Esophagus squamous epithelium (tissue), 5 donors: ENCODE measurements at regions not wholly inside any gene's neighbourhood (a gene's known extent, or its start where the extent isn't known, plus 50 kb on each side); places are given as distances from the start of the nearest gene placed in this dataset.

Experiments
- DNase-seq: peaks from one replicate; lab custom pipeline; 2025; lab: John Stamatoyannopoulos, UW
- H3K27ac ChIP-seq, 4 donors: fragments of 200-600 bp; sonication (generic); one replicate each; pipeline ENCODE4 v1.5.1; 2016 to 2019; ENCODE audit warnings: mild to moderate bottlenecking in 1 of 4
- H3K27me3 ChIP-seq, 4 donors: fragments of 200-600 bp; sonication (generic); 1 replicate in 3 of 4; 2 replicates in 1 of 4; pipeline versions ENCODE4 v1.5.1 to v1.6.0; 2017 to 2021; ENCODE audit warnings: antibody characterized with exemption in 1 of 4
- H3K36me3 ChIP-seq, 3 donors: fragments of 200-600 bp; sonication (generic); one replicate each; pipeline ENCODE4 v1.5.1; 2016 to 2019
- H3K4me1 ChIP-seq, 3 donors: fragments of 200-600 bp; sonication (generic); one replicate each; pipeline ENCODE4 v1.5.1; 2017 to 2019
- H3K4me3 ChIP-seq, 4 donors: fragments of 200-600 bp; sonication (generic); 1 replicate in 3 of 4; 2 replicates in 1 of 4; pipeline ENCODE4 v1.5.1; 2016 to 2019; ENCODE audit warnings: mild to moderate bottlenecking in 2 of 4, moderate library complexity in 1 of 4
- H3K9me3 ChIP-seq, 3 donors: fragments of 200-600 bp; sonication (generic); one replicate each; pipeline ENCODE4 v1.5.1; 2016 to 2019
- POLR2A ChIP-seq, 4 donors: fragments of 450-650 bp; IDR thresholded peaks; one replicate each; pipeline ENCODE4 v1.6.1; 2017; ENCODE audit warnings: antibody characterized with exemption in 4 of 4, mild to moderate bottlenecking in 4 of 4, moderate library complexity in 3 of 4
- WGBS, 2 donors: methylation state at CpG; one replicate each; pipeline ENCODE4 v1.1.5; 2018; 5-methylcytosine and 5-hydroxymethylcytosine counted together
- intact Hi-C: fragments of 100-400 bp; cut with DNase I; formaldehyde crosslinking; loops from one replicate; pipeline ENCODE4 v1.15.0; 2022
- TF ChIP-seq, protein P1 (sequence below), 6 experiments: fragments of 450-650 bp in 4 of 6; fragments of 200-600 bp in 2 of 6; sonication (generic) in 2 of 6; IDR thresholded peaks; one replicate each; pipeline ENCODE4 v1.5.1; 2016 to 2019; ENCODE audit warnings: antibody characterized with exemption in 6 of 6, mild to moderate bottlenecking in 4 of 6, moderate library complexity in 4 of 6
- donor health status: DM: yes; HTN: yes; CAD: no.

GRCh38 chr3:23735062-23735461 lies 70.7 kb upstream of the UBE2E1 start:
- intact Hi-C loops: no loop called here
- Histone ChIP-seq H3K9me3 (no peaks in the 10 kb centered on the region), H3K27me3 (no peaks in the 10 kb centered on the region), H3K27ac (peak overlapping the region in 1 of 4 donors; percentile 2), H3K4me1 (peaks cover 0 to 43% (median 7%) of the 10 kb centered on the region in 3 donors), H3K4me3 (no peak overlapping the region), H3K36me3 (no peaks in the 10 kb centered on the region)
- no peak for DNase-seq
- 54% methylated on average over 3 of the region's 3 CpGs for WGBS, 2 donors
- TF ChIP-seq, protein P1, sequence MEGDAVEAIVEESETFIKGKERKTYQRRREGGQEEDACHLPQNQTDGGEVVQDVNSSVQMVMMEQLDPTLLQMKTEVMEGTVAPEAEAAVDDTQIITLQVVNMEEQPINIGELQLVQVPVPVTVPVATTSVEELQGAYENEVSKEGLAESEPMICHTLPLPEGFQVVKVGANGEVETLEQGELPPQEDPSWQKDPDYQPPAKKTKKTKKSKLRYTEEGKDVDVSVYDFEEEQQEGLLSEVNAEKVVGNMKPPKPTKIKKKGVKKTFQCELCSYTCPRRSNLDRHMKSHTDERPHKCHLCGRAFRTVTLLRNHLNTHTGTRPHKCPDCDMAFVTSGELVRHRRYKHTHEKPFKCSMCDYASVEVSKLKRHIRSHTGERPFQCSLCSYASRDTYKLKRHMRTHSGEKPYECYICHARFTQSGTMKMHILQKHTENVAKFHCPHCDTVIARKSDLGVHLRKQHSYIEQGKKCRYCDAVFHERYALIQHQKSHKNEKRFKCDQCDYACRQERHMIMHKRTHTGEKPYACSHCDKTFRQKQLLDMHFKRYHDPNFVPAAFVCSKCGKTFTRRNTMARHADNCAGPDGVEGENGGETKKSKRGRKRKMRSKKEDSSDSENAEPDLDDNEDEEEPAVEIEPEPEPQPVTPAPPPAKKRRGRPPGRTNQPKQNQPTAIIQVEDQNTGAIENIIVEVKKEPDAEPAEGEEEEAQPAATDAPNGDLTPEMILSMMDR (IDR thresholded peaks at IDR 0.05): no peak
- TF ChIP-seq POLR2A (IDR thresholded peaks at IDR 0.05): no peak

DNA sequence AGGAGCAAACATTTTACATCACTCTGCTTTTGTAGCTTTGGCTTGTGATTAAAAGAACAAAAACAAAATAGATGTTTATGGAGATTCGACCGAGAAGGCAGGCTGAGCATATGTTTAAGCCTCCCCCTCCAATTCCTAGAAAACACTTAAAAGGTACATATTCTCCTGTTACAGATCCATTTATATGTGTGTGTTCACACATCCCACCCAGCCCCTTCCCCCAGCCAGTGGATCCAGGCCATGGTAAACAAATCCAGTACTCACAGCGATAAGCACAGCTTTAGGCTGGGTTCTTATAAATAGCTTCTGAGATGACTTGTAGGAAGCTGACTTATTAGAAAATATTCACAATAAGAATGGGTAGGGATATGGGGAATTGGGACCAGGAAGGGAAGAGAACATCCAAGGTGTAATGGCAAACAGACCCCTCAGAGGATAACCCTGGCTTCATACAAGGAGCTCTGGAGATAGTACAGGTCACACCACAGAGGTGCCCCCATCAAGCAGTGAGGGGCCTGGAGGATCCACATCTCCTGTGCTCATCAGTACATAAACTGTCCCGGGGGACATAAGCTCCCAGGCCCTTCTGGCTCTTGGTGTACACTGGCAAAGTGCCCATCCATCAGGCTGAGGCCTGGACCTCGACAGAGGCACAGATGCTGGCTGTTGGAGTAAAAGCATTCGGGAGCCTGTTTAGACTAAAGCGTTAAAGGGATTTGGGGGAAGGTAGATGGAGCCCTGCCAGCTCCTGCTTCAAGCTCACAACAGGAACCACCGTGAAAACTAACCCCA lies 70.0 kb upstream of the UBE2E1 start:
- Histone ChIP-seq H3K4me3 (no peak overlapping the region), H3K4me1 (peaks cover 0 to 49% (median 13%) of the 10 kb centered on the region in 3 donors), H3K27me3 (no peaks in the 10 kb centered on the region), H3K27ac (peak overlapping the region in 1 of 4 donors; percentile 2), H3K9me3 (no peaks in the 10 kb centered on the region), H3K36me3 (no peaks in the 10 kb centered on the region)
- 48 to 49% methylated on average over 7 to 8 of the region's 8 CpGs for WGBS, 2 donors
- TF ChIP-seq, protein P1 (IDR thresholded peaks at IDR 0.05): no peak
- TF ChIP-seq POLR2A (IDR thresholded peaks at IDR 0.05): no peak
- intact Hi-C loops: no loop called here
- DNase-seq: no peak

- intact Hi-C loops: no loop called here
- H3K4me3 ChIP-seq: no peak overlapping the region
- TF ChIP-seq, protein P1 (IDR thresholded peaks at IDR 0.05): no peak
- TF ChIP-seq POLR2A (IDR thresholded peaks at IDR 0.05): no peak
- no peaks in the 10 kb centered on the region for H3K9me3 ChIP-seq
- no peak for DNase-seq
- no peaks in the 10 kb centered on the region for H3K36me3 ChIP-seq
- WGBS, 2 donors: 66 to 79% methylated on average over 3 of the region's 3 CpGs
- H3K27ac ChIP-seq: peak overlapping the region in 1 of 4 donors; percentile 81
- H3K27me3 ChIP-seq: no peaks in the 10 kb centered on the region
- H3K4me1 ChIP-seq: peaks cover 0 to 75% (median 22%) of the 10 kb centered on the region in 3 donors
Measured at GRCh38 chr3:23738944-23739343, 66.8 kb upstream of the UBE2E1 start.

DNA sequence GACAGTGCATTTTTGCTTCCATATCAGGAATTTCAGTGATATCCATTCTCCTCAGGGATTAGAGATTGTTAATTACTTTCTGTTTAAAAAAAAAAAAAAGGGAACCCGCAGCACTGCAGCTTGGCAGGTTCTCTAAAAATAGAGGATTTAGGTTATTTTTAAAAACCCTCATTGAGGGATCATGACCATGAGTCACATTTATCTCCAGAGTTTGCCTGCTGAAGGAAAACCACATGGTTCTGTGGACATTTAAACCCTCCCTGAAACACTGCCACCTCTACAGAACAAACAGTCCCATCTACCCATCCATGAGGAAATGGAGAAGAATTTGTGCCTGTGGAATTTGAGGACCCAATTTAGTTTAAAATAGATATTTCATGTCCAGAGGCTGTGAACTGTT lies 66.2 kb upstream of the UBE2E1 start:
- Histone ChIP-seq H3K4me1 (peaks cover 0 to 70% (median 22%) of the 10 kb centered on the region in 3 donors), H3K9me3 (no peaks in the 10 kb centered on the region), H3K27ac (peak overlapping the region in 2 of 4 donors; percentile 71 to 81), H3K4me3 (no peak overlapping the region), H3K36me3 (no peaks in the 10 kb centered on the region), H3K27me3 (no peaks in the 10 kb centered on the region)
- intact Hi-C loops: no loop called here
- 0 to 30% methylated on average over 1 of the region's 1 CpG for WGBS, 2 donors
- TF ChIP-seq POLR2A (IDR thresholded peaks at IDR 0.05): no peak
- TF ChIP-seq, protein P1 (IDR thresholded peaks at IDR 0.05): no peak
- no peak for DNase-seq

GRCh38 chr3:23740517-23740965 lies 65.2 kb upstream of the UBE2E1 start:
- Histone ChIP-seq H3K27me3 (no peaks in the 10 kb centered on the region), H3K27ac (peak overlapping the region; percentile 41 to 81 (median 68)), H3K4me3 (no peak overlapping the region), H3K9me3 (no peaks in the 10 kb centered on the region), H3K4me1 (peaks cover 0 to 60% (median 22%) of the 10 kb centered on the region in 3 donors), H3K36me3 (no peaks in the 10 kb centered on the region)
- intact Hi-C loops: no loop called here
- WGBS, 2 donors: 29 to 47% methylated on average over 2 of the region's 2 CpGs
- no peak for DNase-seq
- TF ChIP-seq POLR2A (IDR thresholded peaks at IDR 0.05): no peak
- TF ChIP-seq, protein P1 (IDR thresholded peaks at IDR 0.05): no peak
